ENCODE measurements at regions not wholly inside any gene's neighbourhood (a gene's known extent, or its start where the extent isn't known, plus 50 kb on each side); places are given as distances from the start of the nearest gene placed in this dataset.

DNA sequence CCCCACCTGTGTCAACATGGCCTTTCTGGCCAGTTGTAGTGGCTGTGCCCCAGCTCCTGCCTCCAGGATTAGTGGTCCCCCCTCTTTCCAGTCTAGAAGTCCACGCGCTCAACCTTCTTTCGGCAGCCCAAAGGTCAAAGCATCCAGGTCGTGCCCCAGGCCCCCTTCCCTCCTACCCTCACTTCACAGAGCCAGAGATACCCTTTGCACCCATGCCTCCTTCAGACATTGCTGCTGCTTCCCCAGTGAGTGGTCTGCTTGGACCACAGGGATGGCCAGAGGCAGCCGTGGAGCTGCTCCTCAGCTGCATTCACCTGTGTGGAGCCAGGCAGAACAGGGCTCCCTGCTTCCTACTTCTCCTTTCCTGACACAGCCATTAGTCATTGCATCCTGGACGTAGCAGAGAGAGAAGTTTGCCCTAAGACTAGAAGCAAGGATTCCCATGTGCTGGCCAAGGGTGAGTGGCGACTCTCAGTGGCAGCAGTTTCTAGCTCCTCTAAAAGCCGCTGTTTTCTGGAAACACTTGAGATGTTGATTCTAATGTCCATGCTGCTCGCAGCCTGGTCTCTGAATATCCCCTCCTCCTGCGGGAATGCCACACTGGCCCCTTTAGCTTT, 243.1 kb upstream of the SHH start:
- TF ChIP-seq EZH2 (IDR thresholded peaks at IDR 0.05; ENCODE audit: insufficient read depth, poor library complexity, severe bottlenecking) (no peak), EZH2phosphoT487 (IDR thresholded peaks at IDR 0.05; ENCODE audit: insufficient read depth, low read depth) (no peak)

Measured in GM23248 (cell line).